HepG2 (cell line): ENCODE measurements at regions not wholly inside any gene's neighbourhood (a gene's known extent, or its start where the extent isn't known, plus 50 kb on each side); places are given as distances from the start of the nearest gene placed in this dataset.

Source experiments
- BCL6 ChIP-seq: IDR thresholded peaks from 2 replicates; pipeline ENCODE4 v1.6.1; 2016; ENCODE audit warnings: missing genetic modification reagents, missing compliant biosample characterization
- GFI1 ChIP-seq: sonication (generic); formaldehyde crosslinking; IDR thresholded peaks from 2 replicates; pipeline ENCODE4 v1.5.0; 2020; ENCODE audit warnings: missing genetic modification reagents, mild to moderate bottlenecking, borderline replicate concordance
- HDAC1 ChIP-seq: sonication (generic); formaldehyde crosslinking; IDR thresholded peaks from 2 replicates; pipeline ENCODE4 v1.5.1; 2020; ENCODE audit warnings: mild to moderate bottlenecking, missing genetic modification reagents
- LCORL ChIP-seq, 2 experiments: fragments of 450-650 bp in 1 of 2; sonication (generic) in 1 of 2; formaldehyde crosslinking in 1 of 2; IDR thresholded peaks; 2 replicates each; pipeline versions ENCODE4 v1.5.0 to v1.6.1; 2017 to 2020; ENCODE audit warnings: antibody characterized with exemption in 1 of 2, missing genetic modification reagents in 1 of 2
- PHF21A ChIP-seq: sonication (generic); formaldehyde crosslinking; IDR thresholded peaks from 2 replicates; pipeline ENCODE4 v1.5.0; 2020; ENCODE audit warnings: mild to moderate bottlenecking, missing genetic modification reagents
- PHF8 ChIP-seq: sonication (generic); formaldehyde crosslinking; IDR thresholded peaks from 2 replicates; pipeline ENCODE4 v1.5.0; 2020; ENCODE audit warnings: missing genetic modification reagents
- ZNF205 ChIP-seq: IDR thresholded peaks from 2 replicates; pipeline ENCODE4 v1.6.1; 2018; ENCODE audit warnings: missing biosample characterization, missing genetic modification reagents
- ZNF296 ChIP-seq: sonication (generic); formaldehyde crosslinking; conservative IDR thresholded peaks from 2 replicates; pipeline ENCODE4 v1.5.0; 2020; ENCODE audit warnings: mild to moderate bottlenecking, missing genetic modification reagents
- ZNF546 ChIP-seq: sonication (generic); formaldehyde crosslinking; conservative IDR thresholded peaks from 2 replicates; pipeline ENCODE4 v1.8.1; 2023; ENCODE audit warnings: mild to moderate bottlenecking, missing genetic modification reagents
- ZSCAN9 ChIP-seq: IDR thresholded peaks from 2 replicates; pipeline ENCODE4 v1.6.1; 2016; ENCODE audit warnings: borderline replicate concordance
- TF ChIP-seq, protein P1 (sequence below): sonication (generic); formaldehyde crosslinking; IDR thresholded peaks from 2 replicates; pipeline ENCODE4 v1.4.0; 2020; ENCODE audit warnings: missing genetic modification reagents
- TF ChIP-seq, protein P2 (sequence below): sonication (generic); formaldehyde crosslinking; IDR thresholded peaks from 2 replicates; pipeline ENCODE4 v1.5.1; 2020; ENCODE audit warnings: missing genetic modification reagents, mild to moderate bottlenecking, borderline replicate concordance
- TF ChIP-seq, protein P3 (sequence below): sonication (generic); formaldehyde crosslinking; IDR thresholded peaks from 2 replicates; pipeline ENCODE4; 2020; ENCODE audit warnings: missing genetic modification reagents, mild to moderate bottlenecking, borderline replicate concordance
- TF ChIP-seq, protein P4 (sequence below): sonication (generic); formaldehyde crosslinking; IDR thresholded peaks from 2 replicates; pipeline ENCODE4 v1.4.0; 2020; ENCODE audit warnings: mild to moderate bottlenecking, missing genetic modification reagents
- TF ChIP-seq, protein P5 (sequence below): sonication (generic); formaldehyde crosslinking; IDR thresholded peaks from 2 replicates; pipeline ENCODE4 v1.5.0; 2020; ENCODE audit warnings: mild to moderate bottlenecking, missing genetic modification reagents

DNA sequence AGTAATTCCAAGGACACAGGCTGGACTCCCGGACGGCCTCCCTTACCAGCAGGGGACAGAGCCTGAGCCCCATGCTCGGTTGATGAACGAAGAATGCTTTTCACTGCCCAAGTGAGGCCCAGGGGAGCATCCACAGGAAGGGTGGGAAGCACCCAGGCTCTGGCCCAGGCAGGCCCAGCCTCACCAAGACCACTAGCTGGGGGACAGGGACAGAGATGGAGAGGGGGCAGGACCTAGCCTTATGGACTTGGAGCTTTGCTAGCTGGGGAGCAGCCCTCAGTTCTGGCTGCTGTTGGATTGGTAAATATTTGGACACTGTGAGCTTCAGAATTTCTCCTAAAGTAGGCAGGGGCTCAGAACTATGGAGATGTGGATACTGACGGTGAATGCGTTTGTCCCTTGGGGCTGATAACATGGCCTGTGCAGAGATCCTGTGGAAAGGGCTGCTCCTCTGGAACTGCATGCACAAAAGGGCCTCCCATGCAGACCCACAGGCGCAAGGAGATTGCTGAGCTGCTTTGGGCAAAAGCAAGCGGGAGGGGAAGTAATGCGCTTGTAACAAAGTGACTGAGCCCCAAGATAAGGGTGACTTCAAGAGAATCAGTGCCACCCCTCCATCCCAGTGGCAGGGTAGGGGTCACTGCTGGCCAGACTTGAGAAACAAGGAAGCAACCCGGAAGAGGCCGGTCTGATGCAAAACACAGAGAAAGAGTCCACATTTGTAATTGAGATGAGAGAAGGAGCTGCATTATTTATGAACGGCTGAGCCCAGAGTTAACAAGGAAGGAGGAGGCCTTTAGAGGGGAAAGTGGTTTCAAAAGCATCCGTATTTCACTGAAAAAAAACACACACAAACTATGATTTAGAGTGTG lies 70.1 kb upstream of the MEF2A start (continued):
- TF ChIP-seq, protein P1, sequence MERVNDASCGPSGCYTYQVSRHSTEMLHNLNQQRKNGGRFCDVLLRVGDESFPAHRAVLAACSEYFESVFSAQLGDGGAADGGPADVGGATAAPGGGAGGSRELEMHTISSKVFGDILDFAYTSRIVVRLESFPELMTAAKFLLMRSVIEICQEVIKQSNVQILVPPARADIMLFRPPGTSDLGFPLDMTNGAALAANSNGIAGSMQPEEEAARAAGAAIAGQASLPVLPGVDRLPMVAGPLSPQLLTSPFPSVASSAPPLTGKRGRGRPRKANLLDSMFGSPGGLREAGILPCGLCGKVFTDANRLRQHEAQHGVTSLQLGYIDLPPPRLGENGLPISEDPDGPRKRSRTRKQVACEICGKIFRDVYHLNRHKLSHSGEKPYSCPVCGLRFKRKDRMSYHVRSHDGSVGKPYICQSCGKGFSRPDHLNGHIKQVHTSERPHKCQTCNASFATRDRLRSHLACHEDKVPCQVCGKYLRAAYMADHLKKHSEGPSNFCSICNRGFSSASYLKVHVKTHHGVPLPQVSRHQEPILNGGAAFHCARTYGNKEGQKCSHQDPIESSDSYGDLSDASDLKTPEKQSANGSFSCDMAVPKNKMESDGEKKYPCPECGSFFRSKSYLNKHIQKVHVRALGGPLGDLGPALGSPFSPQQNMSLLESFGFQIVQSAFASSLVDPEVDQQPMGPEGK (CRISPR knock-in tag) = peak; percentile 42; the same call in 1 of the 2 replicates
- peak; percentile 37 for TF ChIP-seq PHF8 (CRISPR knock-in tag)
- no peak for TF ChIP-seq ZNF205
- 0 out of 2 replicates have a peak, but pooled peaks have one; percentile 20 for TF ChIP-seq ZNF296 (CRISPR knock-in tag)
- TF ChIP-seq, protein P2, sequence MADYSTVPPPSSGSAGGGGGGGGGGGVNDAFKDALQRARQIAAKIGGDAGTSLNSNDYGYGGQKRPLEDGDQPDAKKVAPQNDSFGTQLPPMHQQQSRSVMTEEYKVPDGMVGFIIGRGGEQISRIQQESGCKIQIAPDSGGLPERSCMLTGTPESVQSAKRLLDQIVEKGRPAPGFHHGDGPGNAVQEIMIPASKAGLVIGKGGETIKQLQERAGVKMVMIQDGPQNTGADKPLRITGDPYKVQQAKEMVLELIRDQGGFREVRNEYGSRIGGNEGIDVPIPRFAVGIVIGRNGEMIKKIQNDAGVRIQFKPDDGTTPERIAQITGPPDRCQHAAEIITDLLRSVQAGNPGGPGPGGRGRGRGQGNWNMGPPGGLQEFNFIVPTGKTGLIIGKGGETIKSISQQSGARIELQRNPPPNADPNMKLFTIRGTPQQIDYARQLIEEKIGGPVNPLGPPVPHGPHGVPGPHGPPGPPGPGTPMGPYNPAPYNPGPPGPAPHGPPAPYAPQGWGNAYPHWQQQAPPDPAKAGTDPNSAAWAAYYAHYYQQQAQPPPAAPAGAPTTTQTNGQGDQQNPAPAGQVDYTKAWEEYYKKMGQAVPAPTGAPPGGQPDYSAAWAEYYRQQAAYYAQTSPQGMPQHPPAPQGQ (CRISPR knock-in tag) = no peak
- TF ChIP-seq, protein P3, sequence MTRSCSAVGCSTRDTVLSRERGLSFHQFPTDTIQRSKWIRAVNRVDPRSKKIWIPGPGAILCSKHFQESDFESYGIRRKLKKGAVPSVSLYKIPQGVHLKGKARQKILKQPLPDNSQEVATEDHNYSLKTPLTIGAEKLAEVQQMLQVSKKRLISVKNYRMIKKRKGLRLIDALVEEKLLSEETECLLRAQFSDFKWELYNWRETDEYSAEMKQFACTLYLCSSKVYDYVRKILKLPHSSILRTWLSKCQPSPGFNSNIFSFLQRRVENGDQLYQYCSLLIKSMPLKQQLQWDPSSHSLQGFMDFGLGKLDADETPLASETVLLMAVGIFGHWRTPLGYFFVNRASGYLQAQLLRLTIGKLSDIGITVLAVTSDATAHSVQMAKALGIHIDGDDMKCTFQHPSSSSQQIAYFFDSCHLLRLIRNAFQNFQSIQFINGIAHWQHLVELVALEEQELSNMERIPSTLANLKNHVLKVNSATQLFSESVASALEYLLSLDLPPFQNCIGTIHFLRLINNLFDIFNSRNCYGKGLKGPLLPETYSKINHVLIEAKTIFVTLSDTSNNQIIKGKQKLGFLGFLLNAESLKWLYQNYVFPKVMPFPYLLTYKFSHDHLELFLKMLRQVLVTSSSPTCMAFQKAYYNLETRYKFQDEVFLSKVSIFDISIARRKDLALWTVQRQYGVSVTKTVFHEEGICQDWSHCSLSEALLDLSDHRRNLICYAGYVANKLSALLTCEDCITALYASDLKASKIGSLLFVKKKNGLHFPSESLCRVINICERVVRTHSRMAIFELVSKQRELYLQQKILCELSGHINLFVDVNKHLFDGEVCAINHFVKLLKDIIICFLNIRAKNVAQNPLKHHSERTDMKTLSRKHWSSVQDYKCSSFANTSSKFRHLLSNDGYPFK (CRISPR knock-in tag) = peak; percentile 27; the same call in 1 of the 2 replicates
- no peak for TF ChIP-seq ZNF546 (CRISPR knock-in tag)
- TF ChIP-seq ZSCAN9 (CRISPR knock-in tag) = peak; percentile 66; the same call in 1 of the 2 replicates
- TF ChIP-seq HDAC1 (CRISPR knock-in tag) = peak; percentile 71
- 0 out of 2 replicates have a peak, but pooled peaks have one; percentile 40 for TF ChIP-seq GFI1 (CRISPR knock-in tag)
- TF ChIP-seq BCL6 (CRISPR knock-in tag) = 0 out of 2 replicates have a peak, but pooled peaks have one; percentile 9
- TF ChIP-seq, protein P4, sequence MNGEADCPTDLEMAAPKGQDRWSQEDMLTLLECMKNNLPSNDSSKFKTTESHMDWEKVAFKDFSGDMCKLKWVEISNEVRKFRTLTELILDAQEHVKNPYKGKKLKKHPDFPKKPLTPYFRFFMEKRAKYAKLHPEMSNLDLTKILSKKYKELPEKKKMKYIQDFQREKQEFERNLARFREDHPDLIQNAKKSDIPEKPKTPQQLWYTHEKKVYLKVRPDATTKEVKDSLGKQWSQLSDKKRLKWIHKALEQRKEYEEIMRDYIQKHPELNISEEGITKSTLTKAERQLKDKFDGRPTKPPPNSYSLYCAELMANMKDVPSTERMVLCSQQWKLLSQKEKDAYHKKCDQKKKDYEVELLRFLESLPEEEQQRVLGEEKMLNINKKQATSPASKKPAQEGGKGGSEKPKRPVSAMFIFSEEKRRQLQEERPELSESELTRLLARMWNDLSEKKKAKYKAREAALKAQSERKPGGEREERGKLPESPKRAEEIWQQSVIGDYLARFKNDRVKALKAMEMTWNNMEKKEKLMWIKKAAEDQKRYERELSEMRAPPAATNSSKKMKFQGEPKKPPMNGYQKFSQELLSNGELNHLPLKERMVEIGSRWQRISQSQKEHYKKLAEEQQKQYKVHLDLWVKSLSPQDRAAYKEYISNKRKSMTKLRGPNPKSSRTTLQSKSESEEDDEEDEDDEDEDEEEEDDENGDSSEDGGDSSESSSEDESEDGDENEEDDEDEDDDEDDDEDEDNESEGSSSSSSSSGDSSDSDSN = peak; percentile 60
- peak; percentile 74; the same call in 1 of the 2 replicates for TF ChIP-seq PHF21A (CRISPR knock-in tag)
- no peak for TF ChIP-seq LCORL (IDR thresholded peaks at IDR 0.05)
- TF ChIP-seq LCORL (CRISPR knock-in tag; IDR thresholded peaks at IDR 0.05) = peak; percentile 64; the same call in 1 of the 2 replicates
- TF ChIP-seq, protein P5, sequence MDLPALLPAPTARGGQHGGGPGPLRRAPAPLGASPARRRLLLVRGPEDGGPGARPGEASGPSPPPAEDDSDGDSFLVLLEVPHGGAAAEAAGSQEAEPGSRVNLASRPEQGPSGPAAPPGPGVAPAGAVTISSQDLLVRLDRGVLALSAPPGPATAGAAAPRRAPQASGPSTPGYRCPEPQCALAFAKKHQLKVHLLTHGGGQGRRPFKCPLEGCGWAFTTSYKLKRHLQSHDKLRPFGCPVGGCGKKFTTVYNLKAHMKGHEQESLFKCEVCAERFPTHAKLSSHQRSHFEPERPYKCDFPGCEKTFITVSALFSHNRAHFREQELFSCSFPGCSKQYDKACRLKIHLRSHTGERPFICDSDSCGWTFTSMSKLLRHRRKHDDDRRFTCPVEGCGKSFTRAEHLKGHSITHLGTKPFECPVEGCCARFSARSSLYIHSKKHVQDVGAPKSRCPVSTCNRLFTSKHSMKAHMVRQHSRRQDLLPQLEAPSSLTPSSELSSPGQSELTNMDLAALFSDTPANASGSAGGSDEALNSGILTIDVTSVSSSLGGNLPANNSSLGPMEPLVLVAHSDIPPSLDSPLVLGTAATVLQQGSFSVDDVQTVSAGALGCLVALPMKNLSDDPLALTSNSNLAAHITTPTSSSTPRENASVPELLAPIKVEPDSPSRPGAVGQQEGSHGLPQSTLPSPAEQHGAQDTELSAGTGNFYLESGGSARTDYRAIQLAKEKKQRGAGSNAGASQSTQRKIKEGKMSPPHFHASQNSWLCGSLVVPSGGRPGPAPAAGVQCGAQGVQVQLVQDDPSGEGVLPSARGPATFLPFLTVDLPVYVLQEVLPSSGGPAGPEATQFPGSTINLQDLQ (CRISPR knock-in tag) = no peak
